Body of pancreas (tissue), 4 donors: ENCODE measurements at regions not wholly inside any gene's neighbourhood (a gene's known extent, or its start where the extent isn't known, plus 50 kb on each side); places are given as distances from the start of the nearest gene placed in this dataset.

Experiments used
- ATAC-seq: fragments of 150-250 bp; one replicate; pipeline ENCODE4 v1.9.1; 2016
- DNase-seq, 4 donors: peaks; one replicate each; pipeline ENCODE4 v3.0.0-alpha.2; 2019
- H3K27ac ChIP-seq, 4 donors: fragments of 200-600 bp; sonication (generic); 1 replicate in 3 of 4; 2 replicates in 1 of 4; pipeline versions ENCODE4 v1.5.1 to v1.6.1; 2016 to 2019; ENCODE audit warnings: mild to moderate bottlenecking in 1 of 4, mixed read lengths in 1 of 4, moderate library complexity in 1 of 4
- H3K27me3 ChIP-seq, 2 donors: fragments of 200-600 bp; sonication (generic); one replicate each; pipeline ENCODE4 v1.6.0; 2016; ENCODE audit warnings: mild to moderate bottlenecking in 1 of 2
- H3K36me3 ChIP-seq, 2 donors: fragments of 200-600 bp; sonication (generic); replicated peaks in 1 of 2; 2 replicates each; pipeline ENCODE4 v1.5.1; 2016; ENCODE audit warnings: low read depth in 2 of 2; ENCODE audit not compliant: insufficient read depth in 1 of 2
- H3K4me1 ChIP-seq: fragments of 200-600 bp; sonication (generic); one replicate; pipeline ENCODE4 v1.6.0; 2016
- H3K4me3 ChIP-seq, 2 donors: fragments of 200-600 bp; sonication (generic); 1 replicate in 1 of 2; 2 replicates in 1 of 2; pipeline ENCODE4 v1.5.1; 2016 to 2019
- H3K9me3 ChIP-seq, 3 donors: fragments of 200-600 bp; sonication (generic); 1 replicate in 2 of 3; 2 replicates in 1 of 3; pipeline ENCODE4 v1.5.1; 2016
- POLR2A ChIP-seq, 3 donors: fragments of 450-650 bp; IDR thresholded peaks; one replicate each; pipeline ENCODE4 v1.6.1; 2016; ENCODE audit warnings: antibody characterized with exemption in 3 of 3, mild to moderate bottlenecking in 2 of 3
- WGBS, 2 donors: methylation state at CpG; one replicate each; pipeline ENCODE4 v1.1.5; 2017; 5-methylcytosine and 5-hydroxymethylcytosine counted together
- intact Hi-C: fragments of 100-400 bp; cut with DNase I; formaldehyde crosslinking; loops from one replicate; pipeline ENCODE4 v1.15.1; 2023
- TF ChIP-seq, protein P1 (sequence below), 7 experiments: fragments of 450-650 bp in 4 of 7; fragments of 200-600 bp in 3 of 7; sonication (generic) in 3 of 7; IDR thresholded peaks; one replicate each; pipeline ENCODE4 v1.5.1; 2016 to 2019; ENCODE audit warnings: antibody characterized with exemption in 7 of 7

DNA sequence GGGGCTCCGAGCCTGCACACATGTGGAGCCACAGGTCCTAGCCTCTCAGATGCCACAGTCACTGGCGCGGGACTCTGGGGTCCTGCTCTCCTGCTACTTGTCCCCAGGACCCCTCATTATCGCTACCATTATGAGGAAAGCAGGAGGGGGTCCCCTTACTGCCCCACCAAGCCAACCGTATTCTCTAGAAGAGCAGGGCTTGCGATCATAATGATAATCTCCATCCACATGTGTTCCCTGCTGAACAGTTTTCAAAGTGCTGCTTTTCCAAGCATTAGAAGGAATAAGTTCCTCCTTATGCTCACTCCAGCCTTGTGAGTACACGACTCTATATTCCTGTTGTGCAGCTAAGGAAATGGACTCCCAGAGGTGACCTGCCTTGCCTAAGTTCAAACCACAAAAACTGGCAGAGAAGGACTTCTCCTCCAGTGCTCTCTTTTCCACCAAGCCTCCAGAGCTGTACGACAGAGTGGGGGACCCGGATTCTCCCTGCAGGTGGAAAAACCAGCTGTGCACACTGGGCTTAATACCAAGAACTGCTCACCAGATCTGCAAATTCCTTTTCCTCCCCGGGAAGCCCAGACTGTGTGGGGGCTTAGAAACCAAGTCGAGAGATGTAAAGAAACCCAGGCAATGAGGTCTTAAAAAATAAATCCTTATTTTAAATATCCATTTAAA lies 92.8 kb upstream of the DRD2 start:
- TF ChIP-seq, protein P1, sequence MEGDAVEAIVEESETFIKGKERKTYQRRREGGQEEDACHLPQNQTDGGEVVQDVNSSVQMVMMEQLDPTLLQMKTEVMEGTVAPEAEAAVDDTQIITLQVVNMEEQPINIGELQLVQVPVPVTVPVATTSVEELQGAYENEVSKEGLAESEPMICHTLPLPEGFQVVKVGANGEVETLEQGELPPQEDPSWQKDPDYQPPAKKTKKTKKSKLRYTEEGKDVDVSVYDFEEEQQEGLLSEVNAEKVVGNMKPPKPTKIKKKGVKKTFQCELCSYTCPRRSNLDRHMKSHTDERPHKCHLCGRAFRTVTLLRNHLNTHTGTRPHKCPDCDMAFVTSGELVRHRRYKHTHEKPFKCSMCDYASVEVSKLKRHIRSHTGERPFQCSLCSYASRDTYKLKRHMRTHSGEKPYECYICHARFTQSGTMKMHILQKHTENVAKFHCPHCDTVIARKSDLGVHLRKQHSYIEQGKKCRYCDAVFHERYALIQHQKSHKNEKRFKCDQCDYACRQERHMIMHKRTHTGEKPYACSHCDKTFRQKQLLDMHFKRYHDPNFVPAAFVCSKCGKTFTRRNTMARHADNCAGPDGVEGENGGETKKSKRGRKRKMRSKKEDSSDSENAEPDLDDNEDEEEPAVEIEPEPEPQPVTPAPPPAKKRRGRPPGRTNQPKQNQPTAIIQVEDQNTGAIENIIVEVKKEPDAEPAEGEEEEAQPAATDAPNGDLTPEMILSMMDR (IDR thresholded peaks at IDR 0.05) = no peak
- no peak for TF ChIP-seq POLR2A (IDR thresholded peaks at IDR 0.05)
- intact Hi-C loops = no loop called here
- H3K4me3 ChIP-seq = no peak overlapping the region
- 33 to 49% methylated on average over 9 to 11 of the region's 11 CpGs for WGBS, 2 donors
- ATAC-seq (no peak), DNase-seq (no peak)
- no peaks in the 10 kb centered on the region for H3K9me3 ChIP-seq
- H3K27ac ChIP-seq = no peak overlapping the region
- no peaks in the 10 kb centered on the region for H3K36me3 ChIP-seq
- no peaks in the 10 kb centered on the region for H3K4me1 ChIP-seq
- H3K27me3 ChIP-seq = no peaks in the 10 kb centered on the region

DNA sequence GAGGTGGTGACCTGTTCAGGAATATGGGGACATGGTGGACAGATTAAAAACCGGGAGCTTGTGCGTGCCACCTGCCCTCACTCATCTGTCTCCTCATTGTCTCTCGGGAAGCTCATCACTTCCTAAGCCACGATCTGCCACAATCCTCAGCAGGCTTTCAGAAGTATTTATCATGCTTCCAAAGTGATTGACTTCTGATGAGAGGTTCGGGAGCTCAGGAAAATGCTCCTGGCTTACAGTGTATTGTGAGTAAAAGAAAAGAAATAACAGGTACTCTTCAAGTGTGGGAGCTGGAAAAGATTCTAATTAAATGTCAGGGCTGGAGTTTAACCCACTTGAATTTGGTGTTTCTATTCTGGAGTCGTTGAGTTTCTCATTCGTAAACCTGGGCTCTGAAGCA lies 91.9 kb upstream of the DRD2 start:
- intact Hi-C loops = no loop called here
- Histone ChIP-seq H3K4me3 (no peak overlapping the region), H3K27me3 (no peaks in the 10 kb centered on the region), H3K4me1 (no peaks in the 10 kb centered on the region), H3K27ac (no peak overlapping the region), H3K9me3 (no peaks in the 10 kb centered on the region), H3K36me3 (no peaks in the 10 kb centered on the region)
- DNase-seq (no peak), ATAC-seq (no peak)
- TF ChIP-seq, protein P1 (IDR thresholded peaks at IDR 0.05) = no peak
- no peak for TF ChIP-seq POLR2A (IDR thresholded peaks at IDR 0.05)
- 66 to 71% methylated on average over 7 of the region's 7 CpGs for WGBS, 2 donors

DNA sequence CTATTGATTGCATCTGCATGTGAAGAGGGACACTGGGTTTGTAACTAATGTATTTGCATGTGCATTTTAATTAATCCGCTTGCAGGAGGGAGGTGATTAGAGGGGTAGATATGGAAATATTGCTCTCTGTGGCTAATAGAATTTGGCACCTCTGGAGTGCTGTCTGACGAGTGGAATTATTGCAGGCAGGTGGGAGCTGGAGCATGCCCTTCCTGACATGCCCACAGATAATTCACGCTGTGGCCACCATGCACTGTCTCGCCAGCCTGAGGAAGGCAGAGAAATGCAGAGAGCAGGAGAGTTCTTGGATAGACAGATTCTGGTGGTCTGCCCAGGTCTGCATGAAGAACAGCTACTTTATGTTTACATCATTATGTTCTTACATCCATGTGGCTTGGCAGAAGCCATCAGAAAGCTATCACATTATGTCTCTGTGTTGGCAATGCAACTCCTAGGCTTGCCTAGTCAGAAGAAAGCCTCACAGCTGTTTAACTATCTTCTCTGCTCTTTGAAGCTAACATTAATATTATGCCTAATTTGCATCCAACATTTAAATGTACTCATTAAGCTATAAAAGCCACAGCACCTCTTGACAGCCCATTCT lies 89.4 kb upstream of the DRD2 start:
- H3K9me3 ChIP-seq = no peaks in the 10 kb centered on the region
- no peak for DNase-seq
- no peaks in the 10 kb centered on the region for H3K36me3 ChIP-seq
- no peak overlapping the region for H3K27ac ChIP-seq
- TF ChIP-seq, protein P1 (IDR thresholded peaks at IDR 0.05) = no peak
- TF ChIP-seq POLR2A (IDR thresholded peaks at IDR 0.05) = no peak
- intact Hi-C loops = no loop called here
- ATAC-seq = no peak
- 56 to 57% methylated on average over 4 of the region's 4 CpGs for WGBS, 2 donors
- no peak overlapping the region for H3K4me3 ChIP-seq
- H3K4me1 ChIP-seq = no peaks in the 10 kb centered on the region
- no peaks in the 10 kb centered on the region for H3K27me3 ChIP-seq

DNA sequence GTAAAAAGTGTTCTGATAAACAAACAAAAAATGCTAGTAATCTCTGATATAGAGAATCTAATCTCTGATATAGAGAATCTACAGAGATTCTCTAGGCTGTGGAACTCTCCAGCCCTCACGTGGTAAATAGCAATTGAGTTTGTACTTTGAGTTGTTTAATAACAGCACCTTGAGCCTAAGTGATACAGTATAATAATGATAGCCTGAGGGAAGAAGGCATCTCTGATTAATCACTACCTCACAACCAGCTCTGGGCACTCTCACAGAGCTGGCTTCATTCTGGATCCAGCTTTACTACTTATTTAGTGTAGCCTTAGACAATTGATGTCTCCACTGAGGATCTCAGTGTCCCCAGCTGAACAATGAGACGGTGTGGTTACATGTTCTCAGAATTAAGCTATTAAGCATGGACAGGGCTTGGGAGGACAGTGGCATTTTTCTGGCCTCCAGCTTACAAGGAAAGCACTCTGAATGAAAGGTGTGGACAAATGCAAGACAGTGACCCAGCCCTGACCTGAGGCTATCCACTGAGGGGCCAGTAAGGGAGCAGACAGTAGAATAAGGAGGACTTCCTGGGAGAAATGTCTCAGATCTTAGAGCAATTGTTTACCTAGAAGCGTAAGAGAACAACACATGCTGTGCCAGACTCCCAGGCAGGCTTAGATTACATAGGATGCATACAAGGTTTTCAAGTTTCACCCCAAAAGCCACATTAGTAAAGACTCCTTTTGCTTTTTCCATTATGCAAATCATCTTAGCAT lies 88.7 kb upstream of the DRD2 start:
- DNase-seq (no peak), ATAC-seq (no peak)
- H3K36me3 ChIP-seq = no peaks in the 10 kb centered on the region
- 40 to 50% methylated on average over 3 of the region's 3 CpGs for WGBS, 2 donors
- no peaks in the 10 kb centered on the region for H3K4me1 ChIP-seq
- TF ChIP-seq, protein P1 (IDR thresholded peaks at IDR 0.05) = no peak
- TF ChIP-seq POLR2A (IDR thresholded peaks at IDR 0.05) = no peak
- intact Hi-C loops = no loop called here
- no peak overlapping the region for H3K4me3 ChIP-seq
- no peaks in the 10 kb centered on the region for H3K27me3 ChIP-seq
- H3K27ac ChIP-seq = no peak overlapping the region
- H3K9me3 ChIP-seq = no peaks in the 10 kb centered on the region
